ENCODE measurements at regions not wholly inside any gene's neighbourhood (a gene's known extent, or its start where the extent isn't known, plus 50 kb on each side); places are given as distances from the start of the nearest gene placed in this dataset.

- no peak for DNase-seq
These were observed 103.7 kb downstream of the CTTN start for GRCh38 chr11:70501933-70502540.

GRCh38 chr11:70502677-70503467 lies 104.5 kb downstream of the CTTN start:
- no peak for DNase-seq

GRCh38 chr11:70503468-70504221 lies 105.3 kb downstream of the CTTN start:
- DNase-seq: no peak

- DNase-seq: no peak
These were observed 106.1 kb downstream of the CTTN start for GRCh38 chr11:70504246-70505020.

GRCh38 chr11:70505331-70505731 lies 107.0 kb downstream of the CTTN start:
- no peak for DNase-seq

DNA sequence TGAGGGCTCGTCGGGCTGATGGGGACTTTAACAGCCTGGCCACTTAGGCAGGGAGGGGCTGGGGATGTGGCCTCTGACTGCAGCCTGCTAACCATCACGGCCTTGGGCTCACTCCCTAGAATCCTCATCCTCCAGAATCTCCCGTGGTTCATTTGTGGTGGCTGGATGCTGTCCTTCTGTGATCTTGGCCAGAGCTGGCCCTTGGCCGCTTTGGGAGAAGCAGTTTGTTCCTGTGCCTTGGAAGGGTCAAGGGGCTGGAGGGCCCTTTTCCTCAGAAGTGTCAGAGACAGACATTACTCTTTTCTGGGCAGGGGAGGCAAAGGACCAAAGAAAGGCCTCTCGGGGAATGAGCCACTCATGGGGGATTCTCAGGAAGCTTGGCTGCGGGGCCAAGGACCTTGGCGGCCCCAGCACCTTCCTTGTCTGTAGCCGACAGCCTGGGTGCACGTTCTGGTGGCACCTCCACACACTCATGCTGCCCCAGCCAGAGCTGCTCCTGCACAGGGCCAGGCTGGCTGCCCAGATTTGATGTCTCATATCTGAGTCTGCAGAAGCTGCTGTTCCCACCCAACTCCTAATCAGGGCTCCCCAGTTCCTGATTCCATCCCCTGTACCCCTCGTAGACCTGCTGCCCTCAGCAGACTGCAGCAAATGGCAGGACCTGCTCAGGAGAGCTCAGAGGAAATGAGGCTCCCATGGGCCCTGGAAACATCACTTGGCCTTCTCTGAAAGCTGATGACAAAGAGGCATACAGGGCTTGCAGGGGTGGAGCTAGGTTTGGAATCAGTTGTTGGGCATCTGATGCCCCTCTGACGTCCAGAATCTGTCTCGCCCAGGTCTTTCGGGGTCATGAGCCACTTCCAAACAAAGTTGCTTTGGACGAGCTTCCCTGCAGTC lies 107.7 kb downstream of the CTTN start:
- DNase-seq: no peak

GRCh38 chr11:70506658-70506970 lies 108.3 kb downstream of the CTTN start:
- DNase-seq: no peak

DNA sequence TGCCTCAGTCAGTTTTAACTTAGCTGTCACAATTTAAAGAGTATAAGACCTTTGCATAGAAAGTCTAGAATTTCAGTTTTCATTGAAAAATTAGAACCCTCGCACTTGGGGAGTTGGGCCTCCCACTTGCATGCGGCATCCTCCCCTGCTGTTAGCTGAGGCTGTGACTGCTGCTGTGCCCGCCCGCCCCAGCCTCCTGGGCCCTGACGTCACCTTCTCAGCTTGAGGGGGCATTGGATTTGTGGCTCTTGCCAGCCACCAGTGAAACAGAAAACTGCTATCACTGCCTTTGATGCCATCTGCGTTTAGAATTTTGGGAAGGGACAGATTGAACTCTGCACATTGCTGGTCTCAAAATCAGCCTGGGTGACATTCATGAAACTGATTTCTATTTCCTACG lies 108.7 kb downstream of the CTTN start:
- DNase-seq: no peak

- no peak for DNase-seq
These were observed 109.3 kb downstream of the CTTN start for GRCh38 chr11:70507466-70508230.

DNA sequence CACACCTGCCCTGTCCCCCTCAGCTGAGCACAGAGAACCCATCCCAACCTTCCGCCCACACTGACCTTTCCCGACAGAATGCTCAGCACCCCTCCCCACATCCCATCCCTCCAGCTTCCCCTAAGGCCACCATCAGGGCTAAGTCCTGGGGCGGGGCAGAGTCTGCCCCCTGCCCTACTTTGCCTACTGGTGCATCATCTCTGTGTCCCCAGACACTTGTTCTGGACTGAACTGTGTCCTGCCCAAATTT lies 109.8 kb downstream of the CTTN start:
- DNase-seq: no peak

- DNase-seq: no peak
These were observed 111.1 kb downstream of the CTTN start for GRCh38 chr11:70509476-70509875.

GRCh38 chr11:70510106-70510505 lies 111.8 kb downstream of the CTTN start:
- DNase-seq: no peak

- no peak for DNase-seq
These were observed 112.2 kb downstream of the CTTN start for GRCh38 chr11:70510571-70510970.

DNA sequence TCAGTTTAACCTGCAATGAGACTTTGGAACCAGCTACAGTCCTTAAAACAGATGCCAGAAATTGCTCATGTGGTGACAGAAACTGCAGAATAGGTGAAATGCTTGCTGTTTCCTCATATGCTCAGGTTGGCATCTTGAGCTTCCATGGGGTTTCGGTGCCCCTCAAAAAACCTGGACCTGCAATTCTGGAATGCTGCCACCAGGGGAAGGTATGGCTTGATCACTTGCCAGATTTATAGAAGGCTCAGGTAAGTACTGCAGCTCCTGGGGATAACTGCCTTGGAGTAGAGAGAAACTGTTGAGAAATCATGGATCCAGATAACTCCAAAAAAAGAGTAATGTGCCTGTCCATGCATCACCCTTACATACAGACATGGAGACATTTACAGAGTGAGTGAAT lies 113.0 kb downstream of the CTTN start:
- DNase-seq: no peak

GRCh38 chr11:70512716-70513115 lies 114.4 kb downstream of the CTTN start:
- no peak for DNase-seq

GRCh38 chr11:70517203-70517602 lies 118.9 kb downstream of the CTTN start:
- DNase-seq: no peak

GRCh38 chr11:70517988-70518907 lies 119.9 kb downstream of the CTTN start:
- no peak for DNase-seq

GRCh38 chr11:70519117-70519516 lies 120.8 kb downstream of the CTTN start:
- DNase-seq: no peak

GRCh38 chr11:70521475-70522308 lies 123.4 kb downstream of the CTTN start:
- no peak for DNase-seq

DNA sequence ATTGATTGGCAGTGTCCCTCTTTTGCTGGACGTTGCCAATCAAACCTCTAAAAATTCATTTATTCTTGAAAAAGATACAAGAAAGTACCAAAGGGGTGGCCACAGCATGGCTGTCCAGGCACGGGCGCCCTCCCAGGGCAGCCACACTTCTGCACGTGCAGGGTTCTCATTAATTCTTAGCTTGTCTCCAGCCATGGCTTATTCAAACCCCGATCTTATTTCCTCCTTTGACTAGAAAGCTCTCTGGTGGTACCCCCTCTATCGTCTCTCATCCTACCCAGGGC lies 123.9 kb downstream of the CTTN start:
- no peak for DNase-seq
